ENCODE measurements at regions not wholly inside any gene's neighbourhood (a gene's known extent, or its start where the extent isn't known, plus 50 kb on each side); places are given as distances from the start of the nearest gene placed in this dataset.

DNA sequence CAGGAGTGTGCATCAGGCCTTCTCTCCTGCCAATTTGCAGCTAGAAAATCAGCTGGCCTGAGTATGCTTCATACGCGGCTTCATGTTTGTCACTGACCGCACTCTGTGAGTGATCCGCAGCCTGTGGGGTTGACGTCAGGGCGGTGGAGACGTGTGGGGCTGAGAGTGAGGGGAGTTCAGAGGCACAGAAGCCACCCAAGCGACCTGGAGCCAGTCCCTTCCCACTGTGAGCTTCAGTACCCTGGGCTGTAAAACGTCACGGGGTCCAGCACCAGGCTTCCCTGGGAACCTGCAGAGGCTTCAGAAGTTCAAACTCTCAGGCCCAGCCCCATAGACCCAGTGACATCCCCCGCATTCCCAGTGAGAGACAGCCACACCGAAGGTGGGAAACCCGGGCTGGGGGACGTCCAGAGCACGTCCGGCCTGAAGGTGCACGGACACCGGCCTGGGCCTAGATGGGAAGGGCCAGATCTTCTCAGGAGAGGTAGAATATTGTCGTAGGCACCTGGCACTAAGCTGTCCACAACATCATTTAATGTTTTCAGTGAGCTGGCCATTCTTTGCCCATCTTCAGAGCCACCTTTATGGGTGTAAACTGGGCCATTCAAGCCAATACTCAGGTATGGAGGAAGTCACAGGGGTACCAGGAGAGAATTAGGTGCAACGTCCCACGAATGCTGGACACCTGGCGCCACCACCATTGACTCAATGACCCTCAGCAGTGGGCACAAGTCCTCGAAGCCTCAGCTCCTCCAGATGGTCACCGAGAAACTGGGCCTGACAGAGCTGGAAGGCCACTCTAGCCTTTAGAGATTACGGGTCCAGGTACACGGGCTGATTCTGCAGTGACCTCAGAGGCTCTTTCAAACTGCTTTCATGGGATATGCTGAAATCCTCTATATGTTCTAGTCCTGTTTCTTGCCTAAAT is 235.6 kb upstream of the MYT1L start:
- TF ChIP-seq, protein P1, sequence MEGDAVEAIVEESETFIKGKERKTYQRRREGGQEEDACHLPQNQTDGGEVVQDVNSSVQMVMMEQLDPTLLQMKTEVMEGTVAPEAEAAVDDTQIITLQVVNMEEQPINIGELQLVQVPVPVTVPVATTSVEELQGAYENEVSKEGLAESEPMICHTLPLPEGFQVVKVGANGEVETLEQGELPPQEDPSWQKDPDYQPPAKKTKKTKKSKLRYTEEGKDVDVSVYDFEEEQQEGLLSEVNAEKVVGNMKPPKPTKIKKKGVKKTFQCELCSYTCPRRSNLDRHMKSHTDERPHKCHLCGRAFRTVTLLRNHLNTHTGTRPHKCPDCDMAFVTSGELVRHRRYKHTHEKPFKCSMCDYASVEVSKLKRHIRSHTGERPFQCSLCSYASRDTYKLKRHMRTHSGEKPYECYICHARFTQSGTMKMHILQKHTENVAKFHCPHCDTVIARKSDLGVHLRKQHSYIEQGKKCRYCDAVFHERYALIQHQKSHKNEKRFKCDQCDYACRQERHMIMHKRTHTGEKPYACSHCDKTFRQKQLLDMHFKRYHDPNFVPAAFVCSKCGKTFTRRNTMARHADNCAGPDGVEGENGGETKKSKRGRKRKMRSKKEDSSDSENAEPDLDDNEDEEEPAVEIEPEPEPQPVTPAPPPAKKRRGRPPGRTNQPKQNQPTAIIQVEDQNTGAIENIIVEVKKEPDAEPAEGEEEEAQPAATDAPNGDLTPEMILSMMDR (conservative IDR thresholded peaks at IDR 0.05): no peak
- no peak for TF ChIP-seq EZH2 (IDR thresholded peaks at IDR 0.05; ENCODE audit: low read depth)

All from PC-9 (cell line).